Smooth muscle cell (in vitro differentiated cells): ENCODE measurements at regions not wholly inside any gene's neighbourhood (a gene's known extent, or its start where the extent isn't known, plus 50 kb on each side); places are given as distances from the start of the nearest gene placed in this dataset.

Source experiments
- DNase-seq: peaks from one replicate; lab custom pipeline; 2025; ENCODE audit not compliant: unreplicated experiment; lab: John Stamatoyannopoulos, UW
- H2AFZ ChIP-seq: fragments of 200-600 bp; sonication (generic); 2 replicates; pipeline ENCODE4 v1.6.0; 2016; ENCODE audit warnings: antibody characterized with exemption, low read depth, mild to moderate bottlenecking
- H3F3A ChIP-seq: fragments of 200-600 bp; sonication (generic); 2 replicates; pipeline ENCODE4 v1.6.0; 2017; ENCODE audit warnings: antibody characterized with exemption, low read depth
- H3K27ac ChIP-seq: fragments of 200-600 bp; sonication (generic); 2 replicates; pipeline ENCODE4 v1.5.1; 2016; ENCODE audit warnings: low read depth, mild to moderate bottlenecking
- H3K27me3 ChIP-seq: fragments of 200-600 bp; sonication (generic); 2 replicates; pipeline ENCODE4 v1.6.1; 2016; ENCODE audit warnings: low read depth, mild to moderate bottlenecking
- H3K36me3 ChIP-seq: fragments of 200-600 bp; sonication (generic); 2 replicates; pipeline ENCODE4 v1.5.1; 2016; ENCODE audit warnings: low read depth
- H3K4me1 ChIP-seq: fragments of 200-600 bp; sonication (generic); 2 replicates; pipeline ENCODE4 v1.5.1; 2016; ENCODE audit warnings: low read depth
- H3K4me2 ChIP-seq: fragments of 200-600 bp; sonication (generic); 2 replicates; pipeline ENCODE4 v1.6.0; 2016; ENCODE audit warnings: mild to moderate bottlenecking
- H3K4me3 ChIP-seq: fragments of 200-600 bp; sonication (generic); 2 replicates; pipeline ENCODE4 v1.5.1; 2016; ENCODE audit warnings: mild to moderate bottlenecking
- H3K79me2 ChIP-seq: fragments of 200-600 bp; sonication (generic); 2 replicates; pipeline ENCODE4 v1.6.0; 2016; ENCODE audit warnings: low read depth, mild to moderate bottlenecking
- H3K9ac ChIP-seq: fragments of 200-600 bp; sonication (generic); 2 replicates; pipeline ENCODE4 v1.6.0; 2016; ENCODE audit warnings: low read depth
- H3K9me3 ChIP-seq: fragments of 200-600 bp; sonication (generic); replicated peaks from 2 replicates; pipeline ENCODE4 v1.5.1; 2016; ENCODE audit warnings: low read depth
- H4K20me1 ChIP-seq: fragments of 200-600 bp; sonication (generic); 2 replicates; pipeline ENCODE4 v1.6.0; 2016; ENCODE audit warnings: low read depth
- WGBS: methylation state at CpG from one replicate; pipeline ENCODE4 v1.1.7; 2016; ENCODE audit warnings: low lambda C conversion rate; 5-methylcytosine and 5-hydroxymethylcytosine counted together
- TF ChIP-seq, protein P1 (sequence below): fragments of 200-600 bp; sonication (generic); IDR thresholded peaks from 2 replicates; pipeline ENCODE4 v1.5.1; 2017; ENCODE audit warnings: borderline replicate concordance, mild to moderate bottlenecking, antibody characterized with exemption; ENCODE audit not compliant: insufficient read depth, poor library complexity, severe bottlenecking

- H3K36me3 ChIP-seq = no peaks in the 10 kb centered on the region
- H3K79me2 ChIP-seq = no peaks in the 10 kb centered on the region
- no peak overlapping the region for H3K9ac ChIP-seq
- 79% methylated on average over 1 of the region's 1 CpG for WGBS
- no peaks in the 10 kb centered on the region for H3K4me1 ChIP-seq
- H3F3A ChIP-seq = no peaks in the 10 kb centered on the region
- no peak overlapping the region for H2AFZ ChIP-seq
- no peak overlapping the region for H3K4me2 ChIP-seq
- TF ChIP-seq, protein P1, sequence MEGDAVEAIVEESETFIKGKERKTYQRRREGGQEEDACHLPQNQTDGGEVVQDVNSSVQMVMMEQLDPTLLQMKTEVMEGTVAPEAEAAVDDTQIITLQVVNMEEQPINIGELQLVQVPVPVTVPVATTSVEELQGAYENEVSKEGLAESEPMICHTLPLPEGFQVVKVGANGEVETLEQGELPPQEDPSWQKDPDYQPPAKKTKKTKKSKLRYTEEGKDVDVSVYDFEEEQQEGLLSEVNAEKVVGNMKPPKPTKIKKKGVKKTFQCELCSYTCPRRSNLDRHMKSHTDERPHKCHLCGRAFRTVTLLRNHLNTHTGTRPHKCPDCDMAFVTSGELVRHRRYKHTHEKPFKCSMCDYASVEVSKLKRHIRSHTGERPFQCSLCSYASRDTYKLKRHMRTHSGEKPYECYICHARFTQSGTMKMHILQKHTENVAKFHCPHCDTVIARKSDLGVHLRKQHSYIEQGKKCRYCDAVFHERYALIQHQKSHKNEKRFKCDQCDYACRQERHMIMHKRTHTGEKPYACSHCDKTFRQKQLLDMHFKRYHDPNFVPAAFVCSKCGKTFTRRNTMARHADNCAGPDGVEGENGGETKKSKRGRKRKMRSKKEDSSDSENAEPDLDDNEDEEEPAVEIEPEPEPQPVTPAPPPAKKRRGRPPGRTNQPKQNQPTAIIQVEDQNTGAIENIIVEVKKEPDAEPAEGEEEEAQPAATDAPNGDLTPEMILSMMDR = no peak
- H4K20me1 ChIP-seq = no peaks in the 10 kb centered on the region
- H3K9me3 ChIP-seq = no peaks in the 10 kb centered on the region
- no peak for DNase-seq
- no peak overlapping the region for H3K4me3 ChIP-seq
- no peaks in the 10 kb centered on the region for H3K27me3 ChIP-seq
- H3K27ac ChIP-seq = no peak overlapping the region
Measured at GRCh38 chr3:82521657-82522056, 760.2 kb upstream of the GBE1 start.

- no peak overlapping the region for H3K4me3 ChIP-seq
- no peaks in the 10 kb centered on the region for H3K9me3 ChIP-seq
- H4K20me1 ChIP-seq = no peaks in the 10 kb centered on the region
- H3F3A ChIP-seq = no peaks in the 10 kb centered on the region
- no peak for DNase-seq
- no peak overlapping the region for H3K4me2 ChIP-seq
- no peak overlapping the region for H3K27ac ChIP-seq
- TF ChIP-seq, protein P1 = no peak
- H3K79me2 ChIP-seq = no peaks in the 10 kb centered on the region
- H3K4me1 ChIP-seq = no peaks in the 10 kb centered on the region
- no peak overlapping the region for H2AFZ ChIP-seq
- no peaks in the 10 kb centered on the region for H3K27me3 ChIP-seq
- H3K36me3 ChIP-seq = no peaks in the 10 kb centered on the region
- 96% methylated on average over 2 of the region's 2 CpGs for WGBS
- no peak overlapping the region for H3K9ac ChIP-seq
Measured at GRCh38 chr3:82520846-82521245, 759.4 kb upstream of the GBE1 start.

DNA sequence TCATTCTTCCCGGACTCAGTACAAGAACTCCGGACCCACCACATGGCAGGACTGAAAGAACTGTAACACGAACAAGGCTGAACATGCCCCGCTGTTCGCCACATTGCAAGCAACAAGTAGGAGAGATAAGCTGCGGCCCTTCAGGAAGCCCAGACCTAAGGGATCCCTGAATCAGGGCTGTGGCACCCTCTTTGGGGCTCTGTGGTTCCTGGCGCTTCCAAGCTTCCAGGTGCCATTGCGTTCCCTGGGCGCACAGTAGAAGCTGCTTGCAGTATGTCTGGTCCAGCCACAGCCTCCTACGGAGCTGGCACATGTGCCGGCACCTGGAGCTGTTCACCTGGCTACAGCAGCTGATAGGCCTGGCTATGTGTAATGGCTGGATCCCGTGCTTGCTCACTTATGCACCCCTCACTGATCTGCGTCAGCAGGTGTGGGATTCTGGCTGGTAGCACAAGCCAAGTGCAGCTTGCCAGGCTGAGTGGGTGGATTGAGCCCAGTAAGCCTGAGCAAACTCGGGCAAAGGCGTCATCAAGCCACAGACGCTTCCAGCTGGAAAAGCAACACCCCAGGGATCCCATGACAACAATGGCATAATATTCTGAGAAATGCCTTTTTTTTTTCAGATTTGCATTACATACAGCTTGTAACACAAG, 748.6 kb upstream of the GBE1 start:
- H3K4me3 ChIP-seq = no peak overlapping the region
- H3K36me3 ChIP-seq = no peaks in the 10 kb centered on the region
- H3K4me1 ChIP-seq = no peaks in the 10 kb centered on the region
- no peak for DNase-seq
- H3F3A ChIP-seq = no peaks in the 10 kb centered on the region
- H3K4me2 ChIP-seq = no peak overlapping the region
- TF ChIP-seq, protein P1 = no peak
- H3K27me3 ChIP-seq = no peaks in the 10 kb centered on the region
- H4K20me1 ChIP-seq = no peaks in the 10 kb centered on the region
- H3K79me2 ChIP-seq = no peaks in the 10 kb centered on the region
- H3K9me3 ChIP-seq = no peaks in the 10 kb centered on the region
- H3K27ac ChIP-seq = no peak overlapping the region
- WGBS = 92% methylated on average over 16 of the region's 16 CpGs
- H2AFZ ChIP-seq = no peak overlapping the region
- H3K9ac ChIP-seq = no peak overlapping the region
